WTC11 (cell line): ENCODE measurements at regions not wholly inside any gene's neighbourhood (a gene's known extent, or its start where the extent isn't known, plus 50 kb on each side); places are given as distances from the start of the nearest gene placed in this dataset.

Experiments used
- ATAC-seq: fragments of 200-7000 bp; cut with Tn5 transposase; 2 replicates; pipeline ENCODE4 v1.10.0; 2021; ENCODE audit warnings: mild to moderate bottlenecking, moderate library complexity
- CTCF ChIA-PET: fragments of 300-600 bp; sonication (Branson Sonifier 250); formaldehyde crosslinking; loops from one replicate; lab custom pipeline; 2021; ENCODE audit warnings: antibody characterized with exemption; lab: Charles Lee
- POLR2A ChIA-PET: fragments of 350-600 bp; sonication (Branson Sonifier 250); formaldehyde crosslinking; loops from one replicate; lab custom pipeline; 2021; ENCODE audit warnings: antibody characterized with exemption; lab: Charles Lee
- DNase-seq: peaks from one replicate; pipeline ENCODE4 v3.0.0; 2021; ENCODE audit warnings: low spot score
- H3K27ac Mint-ChIP-seq: 2 replicates; pipeline ENCODE4 v1.8.0; 2021; ENCODE audit warnings: mixed read lengths
- H3K27me3 Mint-ChIP-seq: 2 replicates; pipeline ENCODE4 v1.8.0; 2021; ENCODE audit warnings: low read depth, mild to moderate bottlenecking, moderate library complexity, mixed read lengths
- H3K36me3 Mint-ChIP-seq: 2 replicates; pipeline ENCODE4 v1.8.0; 2021; ENCODE audit warnings: mixed read lengths
- H3K4me1 Mint-ChIP-seq: 2 replicates; pipeline ENCODE4 v1.8.0; 2022; ENCODE audit warnings: mixed read lengths
- H3K4me3 Mint-ChIP-seq: 2 replicates; pipeline ENCODE4 v1.8.0; 2021; ENCODE audit warnings: mild to moderate bottlenecking, moderate library complexity, mixed read lengths
- H3K9me3 Mint-ChIP-seq: 2 replicates; pipeline ENCODE4 v1.8.0; 2021; ENCODE audit warnings: mixed read lengths
- AR ChIP-seq: fragments of 250-450 bp; sonication (Bioruptor Pico); IDR thresholded peaks from 2 replicates; pipeline ENCODE4 v1.9.0; 2021; ENCODE audit warnings: mild to moderate bottlenecking
- ARID4B ChIP-seq: sonication (generic); formaldehyde crosslinking; IDR thresholded peaks from 2 replicates; pipeline ENCODE4 v1.8.0; 2023; ENCODE audit warnings: missing genetic modification reagents, mild to moderate bottlenecking, borderline replicate concordance
- E2F1 ChIP-seq: sonication (generic); formaldehyde crosslinking; IDR thresholded peaks from 2 replicates; pipeline ENCODE4 v1.8.0; 2022; ENCODE audit warnings: mild to moderate bottlenecking, missing genetic modification reagents
- ERG ChIP-seq: fragments of 250-450 bp; sonication (Bioruptor Pico); IDR thresholded peaks from 2 replicates; pipeline ENCODE4 v1.8.0; 2021; ENCODE audit warnings: mild to moderate bottlenecking
- NR3C1 ChIP-seq: sonication (generic); formaldehyde crosslinking; conservative IDR thresholded peaks from 2 replicates; pipeline ENCODE4 v1.8.1; 2023; ENCODE audit warnings: low read depth, mild to moderate bottlenecking, missing genetic modification reagents
- TEAD4 ChIP-seq: sonication (generic); formaldehyde crosslinking; IDR thresholded peaks from 2 replicates; pipeline ENCODE4 v1.8.0; 2022; ENCODE audit warnings: mild to moderate bottlenecking, missing genetic modification reagents
- TP53 ChIP-seq: sonication (generic); formaldehyde crosslinking; IDR thresholded peaks from 2 replicates; pipeline ENCODE4 v1.8.1; 2023; ENCODE audit warnings: mild to moderate bottlenecking, missing genetic modification reagents
- USF2 ChIP-seq: sonication (generic); formaldehyde crosslinking; IDR thresholded peaks from 2 replicates; pipeline ENCODE4 v1.8.1; 2023; ENCODE audit warnings: mild to moderate bottlenecking, missing genetic modification reagents, moderate library complexity
- ZBTB43 ChIP-seq: sonication (generic); formaldehyde crosslinking; IDR thresholded peaks from 2 replicates; pipeline ENCODE4 v1.8.1; 2023; ENCODE audit warnings: mild to moderate bottlenecking, missing genetic modification reagents
- ZNF281 ChIP-seq: sonication (generic); formaldehyde crosslinking; IDR thresholded peaks from 2 replicates; pipeline ENCODE4 v1.8.0; 2023; ENCODE audit warnings: mild to moderate bottlenecking, missing genetic modification reagents
- ZNF317 ChIP-seq: sonication (generic); formaldehyde crosslinking; IDR thresholded peaks from 2 replicates; pipeline ENCODE4 v1.8.1; 2023; ENCODE audit warnings: low read depth, mild to moderate bottlenecking, moderate library complexity, missing genetic modification reagents, borderline replicate concordance
- ZNF532 ChIP-seq: fragments of 250-450 bp; sonication (Bioruptor Pico); IDR thresholded peaks from 2 replicates; pipeline ENCODE4 v1.9.0; 2021; ENCODE audit warnings: mild to moderate bottlenecking, borderline replicate concordance

GRCh38 chr17:34769049-34769448 is 189.7 kb downstream of the TMEM132E start (continued):
- no peak for TF ChIP-seq ZNF281 (CRISPR knock-in tag)
- TF ChIP-seq ERG (CRISPR knock-in tag), result no peak

GRCh38 chr17:34765291-34765690 is 185.9 kb downstream of the TMEM132E start:
- Mint-ChIP-seq H3K4me3 (no peak overlapping the region), H3K9me3 (no peaks in the 10 kb centered on the region), H3K36me3 (no peaks in the 10 kb centered on the region), H3K4me1 (peaks cover 22% of the 10 kb centered on the region), H3K27ac (no peak overlapping the region), H3K27me3 (no peaks in the 10 kb centered on the region; the same call in 1 of the 2 replicates)
- ATAC-seq (no peak), DNase-seq (no peak)
- ChIA-PET CTCF (no interaction called here), POLR2A (no interaction called here)
- TF ChIP-seq ZNF532 (no peak), TEAD4 (CRISPR knock-in tag) (no peak), USF2 (no peak), TP53 (CRISPR knock-in tag) (no peak), ZNF281 (CRISPR knock-in tag) (no peak), NR3C1 (CRISPR knock-in tag) (no peak), ARID4B (CRISPR knock-in tag) (no peak), AR (CRISPR knock-in tag) (no peak), E2F1 (CRISPR knock-in tag) (no peak), ZBTB43 (CRISPR knock-in tag) (no peak), ZNF317 (CRISPR knock-in tag) (no peak)
